OCI-LY3 (cell line): ENCODE measurements at regions not wholly inside any gene's neighbourhood (a gene's known extent, or its start where the extent isn't known, plus 50 kb on each side); places are given as distances from the start of the nearest gene placed in this dataset.

Experiments
- H2AFZ ChIP-seq: fragments of 200-600, 300-600 bp; shearing (Covaris generic); 2 replicates; pipeline ENCODE4 v1.6.0; 2014; ENCODE audit warnings: antibody characterized with exemption, low read depth, low read length
- H3K27ac ChIP-seq: fragments of 200-600, 300-600 bp; sonication (generic); 2 replicates; pipeline ENCODE4 v1.5.1; 2014; ENCODE audit warnings: mild to moderate bottlenecking, low read length, moderate library complexity, mixed read lengths
- H3K27me3 ChIP-seq: fragments of 200-600, 300-600 bp; sonication (generic); 2 replicates; pipeline ENCODE4 v1.6.1; 2014; ENCODE audit warnings: low read depth, low read length, mixed read lengths
- H3K36me3 ChIP-seq: fragments of 200-600, 300-600 bp; sonication (generic); replicated peaks from 2 replicates; pipeline ENCODE3; 2014; ENCODE audit warnings: low read depth, low read length, mixed read lengths
- H3K4me1 ChIP-seq: fragments of 300-600, 200-600 bp; sonication (generic); 2 replicates; pipeline ENCODE4 v1.6.1; 2014; ENCODE audit warnings: low read length, mixed read lengths
- H3K4me2 ChIP-seq: fragments of 200-600, 300-600 bp; sonication (generic); 2 replicates; pipeline ENCODE4 v1.6.1; 2014; ENCODE audit warnings: low read length, mixed read lengths
- H3K4me3 ChIP-seq: fragments of 300-600, 200-600 bp; sonication (generic); 2 replicates; pipeline ENCODE4 v1.5.1; 2014; ENCODE audit warnings: antibody characterized with exemption, mild to moderate bottlenecking, low read length, moderate library complexity
- H3K79me2 ChIP-seq: fragments of 300-600, 200-600 bp; shearing (Covaris generic); 2 replicates; pipeline ENCODE4 v1.6.1; 2014; ENCODE audit warnings: mild to moderate bottlenecking, low read length, mixed read lengths
- H3K9ac ChIP-seq: fragments of 300-600, 200-600 bp; shearing (Covaris generic); 2 replicates; pipeline ENCODE4 v1.6.0; 2014; ENCODE audit warnings: mild to moderate bottlenecking, low read length, moderate library complexity
- H3K9me3 ChIP-seq: fragments of 200-600, 300-600 bp; shearing (Covaris generic); 2 replicates; pipeline ENCODE4 v1.6.1; 2014; ENCODE audit warnings: low read length, mixed read lengths; ENCODE audit not compliant: insufficient read depth
- H4K20me1 ChIP-seq: fragments of 200-600, 300-600 bp; sonication (generic); 2 replicates; pipeline ENCODE4 v1.6.1; 2016; ENCODE audit warnings: low read length, mixed read lengths; ENCODE audit not compliant: insufficient read depth
- CTCF ChIP-seq: fragments of 200-600, 300-600 bp; sonication (generic); IDR thresholded peaks from 2 replicates; pipeline ENCODE4 v1.5.1; 2014; ENCODE audit warnings: antibody characterized with exemption, low read length, low read depth
- EZH2phosphoT487 ChIP-seq: fragments of 200-600 bp; shearing (Covaris generic); IDR thresholded peaks from 2 replicates; pipeline ENCODE4 v1.6.1; 2018; ENCODE audit warnings: antibody characterized with exemption, mixed run types, low read depth

GRCh38 chr4:85302756-85303155 lies 172.2 kb upstream of the ARHGAP24 start:
- H3K9me3 ChIP-seq, result no peaks in the 10 kb centered on the region
- no peaks in the 10 kb centered on the region for H3K36me3 ChIP-seq
- H3K27ac ChIP-seq, result no peak overlapping the region
- TF ChIP-seq EZH2phosphoT487, result no peak
- TF ChIP-seq CTCF, result no peak
- no peak overlapping the region for H3K4me2 ChIP-seq
- no peaks in the 10 kb centered on the region for H4K20me1 ChIP-seq
- no peak overlapping the region for H3K4me3 ChIP-seq
- no peaks in the 10 kb centered on the region for H3K79me2 ChIP-seq
- no peak overlapping the region for H2AFZ ChIP-seq
- H3K27me3 ChIP-seq, result no peaks in the 10 kb centered on the region
- H3K4me1 ChIP-seq, result no peaks in the 10 kb centered on the region
- no peak overlapping the region for H3K9ac ChIP-seq

- Histone ChIP-seq H3K27ac (no peak overlapping the region), H2AFZ (no peak overlapping the region), H3K9me3 (peaks cover 50% of the 10 kb centered on the region), H3K9ac (no peak overlapping the region), H3K4me1 (peaks cover 17% of the 10 kb centered on the region), H3K27me3 (no peaks in the 10 kb centered on the region; the same call in 1 of the 2 replicates), H3K79me2 (no peaks in the 10 kb centered on the region), H3K36me3 (peaks cover 31% of the 10 kb centered on the region), H3K4me2 (no peak overlapping the region), H4K20me1 (no peaks in the 10 kb centered on the region), H3K4me3 (no peak overlapping the region)
- TF ChIP-seq CTCF (no peak), EZH2phosphoT487 (no peak)
These were observed 156.5 kb upstream of the ARHGAP24 start for GRCh38 chr4:85318415-85318814.

GRCh38 chr4:85358831-85359230 lies 116.1 kb upstream of the ARHGAP24 start:
- TF ChIP-seq EZH2phosphoT487 (no peak), CTCF (no peak)
- Histone ChIP-seq H3K9me3 (0 out of 2 replicates have a peak, but pooled peaks cover 3% of the 10 kb centered on the region), H2AFZ (no peak overlapping the region), H3K27ac (no peak overlapping the region), H3K4me2 (no peak overlapping the region), H3K36me3 (no peaks in the 10 kb centered on the region), H4K20me1 (no peaks in the 10 kb centered on the region), H3K9ac (no peak overlapping the region), H3K4me1 (no peaks in the 10 kb centered on the region), H3K27me3 (no peaks in the 10 kb centered on the region), H3K79me2 (no peaks in the 10 kb centered on the region), H3K4me3 (no peak overlapping the region)

GRCh38 chr4:85362550-85362949 lies 112.4 kb upstream of the ARHGAP24 start:
- Histone ChIP-seq H3K79me2 (no peaks in the 10 kb centered on the region), H3K27me3 (no peaks in the 10 kb centered on the region), H3K36me3 (no peaks in the 10 kb centered on the region), H3K27ac (no peak overlapping the region), H3K4me1 (no peaks in the 10 kb centered on the region), H3K4me3 (no peak overlapping the region), H4K20me1 (no peaks in the 10 kb centered on the region), H3K4me2 (no peak overlapping the region), H2AFZ (no peak overlapping the region), H3K9ac (no peak overlapping the region), H3K9me3 (0 out of 2 replicates have a peak, but pooled peaks cover 3% of the 10 kb centered on the region)
- TF ChIP-seq CTCF (no peak), EZH2phosphoT487 (no peak)
